ENCODE measurements at regions not wholly inside any gene's neighbourhood (a gene's known extent, or its start where the extent isn't known, plus 50 kb on each side); places are given as distances from the start of the nearest gene placed in this dataset.

DNA sequence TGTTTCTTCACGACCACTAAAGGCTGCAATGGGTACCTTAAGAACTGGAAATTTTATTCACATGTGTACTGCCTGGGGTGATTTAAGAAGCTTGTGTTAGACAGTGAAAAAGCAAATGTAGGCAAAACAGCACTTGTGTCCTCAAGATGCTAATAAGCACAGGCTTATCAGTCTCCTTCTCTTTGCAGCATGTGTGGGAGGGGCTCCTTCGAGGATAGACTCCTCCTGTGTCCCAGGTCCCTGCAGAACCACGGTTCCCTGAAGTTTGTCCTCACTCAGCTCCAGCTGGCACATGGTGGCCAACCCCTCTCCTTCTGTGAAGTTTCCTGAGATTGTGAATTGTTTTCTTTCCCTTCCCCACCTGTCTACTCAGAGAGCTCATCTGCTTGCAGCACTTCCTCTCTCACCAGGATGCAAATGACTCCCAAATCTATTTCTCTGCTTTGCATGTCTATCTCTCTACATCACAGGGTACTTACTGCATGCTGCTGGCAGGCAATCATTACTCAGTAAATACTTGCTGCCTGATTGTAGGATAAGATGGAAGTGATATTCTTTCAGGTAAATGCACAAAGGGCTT is 589.6 kb upstream of the KLHL29 start:
- Histone ChIP-seq H3K4me1 (no peaks in the 10 kb centered on the region), H3K4me3 (no peak overlapping the region), H3K36me3 (no peaks in the 10 kb centered on the region), H3K27ac (no peak overlapping the region), H3K27me3 (no peaks in the 10 kb centered on the region), H3K9me3 (no peaks in the 10 kb centered on the region)
- intact Hi-C loops (cut with DNase I) = no loop called here
- no peak for DNase-seq (ENCODE audit: extremely low spot score in 2 of 2)
- TF ChIP-seq, protein P1, sequence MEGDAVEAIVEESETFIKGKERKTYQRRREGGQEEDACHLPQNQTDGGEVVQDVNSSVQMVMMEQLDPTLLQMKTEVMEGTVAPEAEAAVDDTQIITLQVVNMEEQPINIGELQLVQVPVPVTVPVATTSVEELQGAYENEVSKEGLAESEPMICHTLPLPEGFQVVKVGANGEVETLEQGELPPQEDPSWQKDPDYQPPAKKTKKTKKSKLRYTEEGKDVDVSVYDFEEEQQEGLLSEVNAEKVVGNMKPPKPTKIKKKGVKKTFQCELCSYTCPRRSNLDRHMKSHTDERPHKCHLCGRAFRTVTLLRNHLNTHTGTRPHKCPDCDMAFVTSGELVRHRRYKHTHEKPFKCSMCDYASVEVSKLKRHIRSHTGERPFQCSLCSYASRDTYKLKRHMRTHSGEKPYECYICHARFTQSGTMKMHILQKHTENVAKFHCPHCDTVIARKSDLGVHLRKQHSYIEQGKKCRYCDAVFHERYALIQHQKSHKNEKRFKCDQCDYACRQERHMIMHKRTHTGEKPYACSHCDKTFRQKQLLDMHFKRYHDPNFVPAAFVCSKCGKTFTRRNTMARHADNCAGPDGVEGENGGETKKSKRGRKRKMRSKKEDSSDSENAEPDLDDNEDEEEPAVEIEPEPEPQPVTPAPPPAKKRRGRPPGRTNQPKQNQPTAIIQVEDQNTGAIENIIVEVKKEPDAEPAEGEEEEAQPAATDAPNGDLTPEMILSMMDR (IDR thresholded peaks at IDR 0.05) = no peak
- TF ChIP-seq POLR2AphosphoS5 (IDR thresholded peaks at IDR 0.05; ENCODE audit: insufficient read depth in 1 of 2, low read depth in 1 of 2) = no peak
- TF ChIP-seq POLR2A (IDR thresholded peaks at IDR 0.05) = no peak

DNA sequence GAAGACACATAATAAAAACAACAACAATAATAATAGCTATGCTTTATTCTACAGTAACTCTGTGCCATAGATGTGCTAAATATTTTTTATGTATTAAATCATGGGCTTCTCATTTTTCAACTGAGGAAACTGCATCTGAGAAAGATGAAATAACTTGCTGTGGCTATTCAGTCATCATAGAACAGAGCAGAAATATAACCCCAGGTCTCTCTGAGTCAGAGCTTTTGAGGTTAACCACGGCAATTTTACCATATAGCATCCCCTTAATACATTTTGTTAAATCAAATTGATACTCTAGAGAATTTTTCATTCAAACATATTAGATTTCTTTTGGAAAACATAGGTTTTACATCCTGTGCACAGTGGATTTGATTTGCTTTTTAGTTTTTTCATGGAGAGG is 586.6 kb upstream of the KLHL29 start:
- H3K27ac ChIP-seq = no peak overlapping the region
- no peaks in the 10 kb centered on the region for H3K9me3 ChIP-seq
- H3K36me3 ChIP-seq = no peaks in the 10 kb centered on the region
- no peaks in the 10 kb centered on the region for H3K4me1 ChIP-seq
- TF ChIP-seq POLR2AphosphoS5 (IDR thresholded peaks at IDR 0.05; ENCODE audit: insufficient read depth in 1 of 2, low read depth in 1 of 2) = no peak
- no peak for TF ChIP-seq POLR2A (IDR thresholded peaks at IDR 0.05)
- TF ChIP-seq, protein P1 (IDR thresholded peaks at IDR 0.05) = no peak
- H3K27me3 ChIP-seq = no peaks in the 10 kb centered on the region
- DNase-seq (ENCODE audit: extremely low spot score in 2 of 2) = no peak
- H3K4me3 ChIP-seq = no peak overlapping the region
- intact Hi-C loops (cut with DNase I) = no loop called here

DNA sequence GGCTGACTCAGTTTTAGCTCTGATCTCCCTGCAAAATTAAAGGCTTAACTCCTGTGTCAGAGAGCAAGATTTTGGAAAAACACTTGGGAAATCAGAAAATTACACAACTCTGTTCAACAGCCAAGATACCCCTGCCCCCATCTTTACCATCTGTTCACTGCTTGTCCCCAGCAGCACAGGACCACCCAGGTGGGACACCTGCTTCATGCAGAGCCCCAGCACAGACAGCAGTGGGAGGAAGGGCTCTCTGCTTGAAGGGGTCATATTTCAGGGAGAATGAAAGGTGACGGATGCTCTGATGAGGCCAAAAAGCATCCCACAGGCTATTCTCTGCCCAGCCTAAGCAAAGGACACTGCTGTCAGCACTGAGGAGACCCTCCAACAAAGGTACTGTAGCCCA is 584.6 kb upstream of the KLHL29 start:
- intact Hi-C loops (cut with DNase I) = no loop called here
- H3K36me3 ChIP-seq = no peaks in the 10 kb centered on the region
- H3K27me3 ChIP-seq = no peaks in the 10 kb centered on the region
- H3K4me3 ChIP-seq = no peak overlapping the region
- no peaks in the 10 kb centered on the region for H3K9me3 ChIP-seq
- H3K4me1 ChIP-seq = no peaks in the 10 kb centered on the region
- H3K27ac ChIP-seq = no peak overlapping the region
- no peak for DNase-seq (ENCODE audit: extremely low spot score in 2 of 2)
- TF ChIP-seq POLR2A (IDR thresholded peaks at IDR 0.05) = no peak
- TF ChIP-seq, protein P1 (IDR thresholded peaks at IDR 0.05) = no peak
- TF ChIP-seq POLR2AphosphoS5 (IDR thresholded peaks at IDR 0.05; ENCODE audit: insufficient read depth in 1 of 2, low read depth in 1 of 2) = no peak

DNA sequence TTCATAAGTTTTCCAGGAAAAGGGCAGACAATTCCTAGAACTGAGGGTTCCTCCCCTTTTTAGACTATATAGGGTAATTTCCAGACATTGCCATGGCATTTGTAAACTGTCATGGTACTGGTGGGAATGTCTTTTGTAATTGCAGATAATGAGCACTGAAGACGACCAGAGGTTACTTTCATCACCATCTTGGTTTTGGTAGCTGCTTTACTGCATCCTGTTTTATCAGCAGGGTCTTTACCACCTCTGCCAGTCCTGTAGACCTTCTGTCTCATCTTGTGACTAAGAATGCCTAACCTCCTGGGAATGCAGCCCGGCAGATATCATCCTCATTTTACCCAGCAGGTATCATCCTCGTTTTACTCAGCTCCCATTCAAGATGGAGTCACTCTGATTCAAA is 583.9 kb upstream of the KLHL29 start:
- no peaks in the 10 kb centered on the region for H3K27me3 ChIP-seq
- no peak overlapping the region for H3K4me3 ChIP-seq
- intact Hi-C loops (cut with DNase I) = no loop called here
- no peak for DNase-seq (ENCODE audit: extremely low spot score in 2 of 2)
- TF ChIP-seq, protein P1 (IDR thresholded peaks at IDR 0.05) = no peak
- TF ChIP-seq POLR2A (IDR thresholded peaks at IDR 0.05) (no peak), POLR2AphosphoS5 (IDR thresholded peaks at IDR 0.05; ENCODE audit: insufficient read depth in 1 of 2, low read depth in 1 of 2) (no peak)
- no peak overlapping the region for H3K27ac ChIP-seq
- no peaks in the 10 kb centered on the region for H3K36me3 ChIP-seq
- H3K4me1 ChIP-seq = no peaks in the 10 kb centered on the region
- no peaks in the 10 kb centered on the region for H3K9me3 ChIP-seq

DNA sequence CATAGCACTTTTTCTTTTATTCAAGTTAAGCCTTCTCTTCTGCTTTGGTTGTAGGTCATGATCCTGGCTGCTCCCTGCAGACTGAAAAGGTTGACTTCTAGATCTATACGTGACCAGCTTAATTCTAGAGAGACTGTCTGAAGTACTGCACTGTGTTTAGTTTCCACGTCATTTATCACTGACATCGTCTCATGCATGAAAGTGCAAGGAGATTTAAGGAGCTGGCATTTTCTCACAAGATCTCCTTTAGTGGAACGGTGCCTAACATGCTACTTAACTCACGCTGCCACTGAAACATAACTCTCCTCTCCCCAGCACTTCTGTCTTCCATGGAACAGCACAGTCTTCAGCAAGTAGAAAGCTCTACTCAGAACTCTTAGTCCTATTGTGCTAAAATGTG is 583.0 kb upstream of the KLHL29 start:
- H3K9me3 ChIP-seq = no peaks in the 10 kb centered on the region
- no peak overlapping the region for H3K4me3 ChIP-seq
- H3K27ac ChIP-seq = no peak overlapping the region
- H3K4me1 ChIP-seq = no peaks in the 10 kb centered on the region
- no peak for TF ChIP-seq POLR2A (IDR thresholded peaks at IDR 0.05)
- TF ChIP-seq, protein P1 (IDR thresholded peaks at IDR 0.05) = no peak
- TF ChIP-seq POLR2AphosphoS5 (IDR thresholded peaks at IDR 0.05; ENCODE audit: insufficient read depth in 1 of 2, low read depth in 1 of 2) = no peak
- intact Hi-C loops (cut with DNase I) = no loop called here
- no peaks in the 10 kb centered on the region for H3K27me3 ChIP-seq
- DNase-seq (ENCODE audit: extremely low spot score in 2 of 2) = no peak
- no peaks in the 10 kb centered on the region for H3K36me3 ChIP-seq

Measured in vagina (tissue), 2 donors.